Astrocyte (in vitro differentiated cells and primary cell): ENCODE measurements at regions not wholly inside any gene's neighbourhood (a gene's known extent, or its start where the extent isn't known, plus 50 kb on each side); places are given as distances from the start of the nearest gene placed in this dataset.

ENCODE experiments used
- EZH2 ChIP-seq: IDR thresholded peaks from 2 replicates; pipeline ENCODE4 v1.6.1; 2012; ENCODE audit warnings: mild to moderate bottlenecking, low read length, inconsistent platforms; ENCODE audit not compliant: insufficient read depth
- TF ChIP-seq, protein P1 (sequence below): IDR thresholded peaks from 2 replicates; pipeline ENCODE4 v1.5.1; 2011; ENCODE audit warnings: low read depth, mild to moderate bottlenecking, inconsistent platforms, low read length, moderate library complexity; ENCODE audit not compliant: insufficient read depth

DNA sequence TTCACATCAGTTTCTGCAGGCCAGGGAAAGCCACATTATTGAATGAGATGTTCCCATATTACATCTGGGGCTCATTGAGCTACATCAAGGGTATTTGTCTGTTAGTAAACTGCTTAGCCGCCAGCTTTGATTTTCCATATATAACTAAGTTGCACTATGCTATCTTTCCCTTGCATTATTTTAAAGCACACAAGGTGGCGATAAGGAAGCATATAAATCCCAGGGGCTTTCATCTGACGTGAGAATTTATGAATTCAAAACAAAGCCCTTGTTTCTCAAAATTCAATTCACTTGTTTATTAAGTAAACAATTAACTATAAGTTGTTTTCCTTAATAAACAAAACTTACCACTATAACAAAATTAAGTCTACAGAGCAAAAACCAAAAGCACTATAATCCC is 334.1 kb upstream of the TPK1 start:
- TF ChIP-seq, protein P1, sequence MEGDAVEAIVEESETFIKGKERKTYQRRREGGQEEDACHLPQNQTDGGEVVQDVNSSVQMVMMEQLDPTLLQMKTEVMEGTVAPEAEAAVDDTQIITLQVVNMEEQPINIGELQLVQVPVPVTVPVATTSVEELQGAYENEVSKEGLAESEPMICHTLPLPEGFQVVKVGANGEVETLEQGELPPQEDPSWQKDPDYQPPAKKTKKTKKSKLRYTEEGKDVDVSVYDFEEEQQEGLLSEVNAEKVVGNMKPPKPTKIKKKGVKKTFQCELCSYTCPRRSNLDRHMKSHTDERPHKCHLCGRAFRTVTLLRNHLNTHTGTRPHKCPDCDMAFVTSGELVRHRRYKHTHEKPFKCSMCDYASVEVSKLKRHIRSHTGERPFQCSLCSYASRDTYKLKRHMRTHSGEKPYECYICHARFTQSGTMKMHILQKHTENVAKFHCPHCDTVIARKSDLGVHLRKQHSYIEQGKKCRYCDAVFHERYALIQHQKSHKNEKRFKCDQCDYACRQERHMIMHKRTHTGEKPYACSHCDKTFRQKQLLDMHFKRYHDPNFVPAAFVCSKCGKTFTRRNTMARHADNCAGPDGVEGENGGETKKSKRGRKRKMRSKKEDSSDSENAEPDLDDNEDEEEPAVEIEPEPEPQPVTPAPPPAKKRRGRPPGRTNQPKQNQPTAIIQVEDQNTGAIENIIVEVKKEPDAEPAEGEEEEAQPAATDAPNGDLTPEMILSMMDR, result no peak
- TF ChIP-seq EZH2, result no peak
